H1 (cell line): ENCODE measurements at regions not wholly inside any gene's neighbourhood (a gene's known extent, or its start where the extent isn't known, plus 50 kb on each side); places are given as distances from the start of the nearest gene placed in this dataset.

Experiments
- GTF2F1 ChIP-seq: IDR thresholded peaks from 2 replicates; pipeline ENCODE4 v1.6.1; 2012; ENCODE audit warnings: low read depth, low read length, improper control_type of control experiment, borderline replicate concordance
- SUZ12 ChIP-seq: fragments of 200-600 bp; sonication (generic); IDR thresholded peaks from 2 replicates; pipeline ENCODE4 v1.6.1; 2012; ENCODE audit warnings: mild to moderate bottlenecking, inconsistent platforms, low read length, moderate library complexity, mixed read lengths
- TF ChIP-seq, protein P1 (sequence below), 3 experiments: IDR thresholded peaks; 1 replicate in 2 of 3; 2 replicates in 1 of 3; pipeline versions ENCODE4 v1.5.1 to v1.6.1; 2011; ENCODE audit warnings: low read length in 3 of 3, mild to moderate bottlenecking in 3 of 3, inconsistent platforms in 2 of 3, low read depth in 1 of 3, moderate library complexity in 1 of 3; ENCODE audit not compliant: insufficient read depth in 1 of 3; ENCODE audit errors: control extremely low read depth in 1 of 3

DNA sequence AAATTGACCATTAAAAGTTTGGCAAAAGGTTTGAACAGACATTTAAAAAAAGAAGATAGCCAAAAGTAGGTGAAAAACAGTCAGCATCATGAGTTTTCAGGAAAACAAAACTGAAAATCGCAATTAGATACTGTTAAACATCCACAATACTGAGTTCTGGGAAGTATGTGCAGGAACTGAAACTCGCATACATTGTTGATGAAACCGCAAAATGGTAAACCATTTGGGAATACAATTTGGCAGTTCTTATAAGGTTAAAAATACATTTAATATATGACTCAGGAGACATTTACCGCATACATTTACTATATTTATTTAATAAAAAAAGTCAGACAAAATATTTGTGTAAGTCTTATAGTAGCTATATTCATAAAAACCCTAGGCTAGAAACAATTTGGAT, 393.2 kb downstream of the COL11A1 start (continued):
- TF ChIP-seq, protein P1, sequence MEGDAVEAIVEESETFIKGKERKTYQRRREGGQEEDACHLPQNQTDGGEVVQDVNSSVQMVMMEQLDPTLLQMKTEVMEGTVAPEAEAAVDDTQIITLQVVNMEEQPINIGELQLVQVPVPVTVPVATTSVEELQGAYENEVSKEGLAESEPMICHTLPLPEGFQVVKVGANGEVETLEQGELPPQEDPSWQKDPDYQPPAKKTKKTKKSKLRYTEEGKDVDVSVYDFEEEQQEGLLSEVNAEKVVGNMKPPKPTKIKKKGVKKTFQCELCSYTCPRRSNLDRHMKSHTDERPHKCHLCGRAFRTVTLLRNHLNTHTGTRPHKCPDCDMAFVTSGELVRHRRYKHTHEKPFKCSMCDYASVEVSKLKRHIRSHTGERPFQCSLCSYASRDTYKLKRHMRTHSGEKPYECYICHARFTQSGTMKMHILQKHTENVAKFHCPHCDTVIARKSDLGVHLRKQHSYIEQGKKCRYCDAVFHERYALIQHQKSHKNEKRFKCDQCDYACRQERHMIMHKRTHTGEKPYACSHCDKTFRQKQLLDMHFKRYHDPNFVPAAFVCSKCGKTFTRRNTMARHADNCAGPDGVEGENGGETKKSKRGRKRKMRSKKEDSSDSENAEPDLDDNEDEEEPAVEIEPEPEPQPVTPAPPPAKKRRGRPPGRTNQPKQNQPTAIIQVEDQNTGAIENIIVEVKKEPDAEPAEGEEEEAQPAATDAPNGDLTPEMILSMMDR (IDR thresholded peaks at IDR 0.05; ENCODE audit: control extremely low read depth in 1 of 3, insufficient read depth in 1 of 3, low read depth in 1 of 3, low read length in 3 of 3): no peak
- TF ChIP-seq SUZ12 (no peak), GTF2F1 (no peak)
